Neural progenitor cell (in vitro differentiated cells): ENCODE measurements at regions not wholly inside any gene's neighbourhood (a gene's known extent, or its start where the extent isn't known, plus 50 kb on each side); places are given as distances from the start of the nearest gene placed in this dataset.

Source experiments
- DNase-seq: peaks from one replicate; pipeline ENCODE4 v3.0.0-alpha.2; 2016; ENCODE audit warnings: low spot score
- H2AFZ ChIP-seq: fragments of 200-600 bp; sonication (generic); replicated peaks from 2 replicates; pipeline ENCODE4 v1.6.1; 2016; ENCODE audit warnings: antibody characterized with exemption
- H3F3A ChIP-seq: fragments of 200-600 bp; sonication (generic); 2 replicates; pipeline ENCODE4 v1.6.1; 2016; ENCODE audit warnings: antibody characterized with exemption, low read depth
- H3K27ac ChIP-seq: fragments of 200-600 bp; sonication (generic); 2 replicates; pipeline ENCODE4 v1.5.1; 2016; ENCODE audit warnings: mild to moderate bottlenecking
- H3K27me3 ChIP-seq: fragments of 200-600 bp; sonication (generic); 2 replicates; pipeline ENCODE4 v1.6.1; 2016; ENCODE audit warnings: mild to moderate bottlenecking, moderate library complexity
- H3K36me3 ChIP-seq: fragments of 200-600 bp; sonication (generic); 2 replicates; pipeline ENCODE4 v1.5.1; 2016
- H3K4me1 ChIP-seq: fragments of 200-600 bp; sonication (generic); 2 replicates; pipeline ENCODE4 v1.6.1; 2016; ENCODE audit warnings: mixed run types
- H3K4me2 ChIP-seq: fragments of 200-600 bp; sonication (generic); 2 replicates; pipeline ENCODE4 v1.6.1; 2016
- H3K4me3 ChIP-seq: fragments of 200-600 bp; sonication (generic); 2 replicates; pipeline ENCODE4 v1.5.1; 2016
- H3K79me2 ChIP-seq: fragments of 200-600 bp; sonication (generic); 2 replicates; pipeline ENCODE4 v1.6.1; 2016; ENCODE audit warnings: low read depth
- H3K9ac ChIP-seq: fragments of 200-600 bp; sonication (generic); 2 replicates; pipeline ENCODE4 v1.6.1; 2016
- H3K9me3 ChIP-seq: fragments of 200-600 bp; sonication (generic); 2 replicates; pipeline ENCODE4 v1.5.1; 2016; ENCODE audit warnings: low read depth
- H4K20me1 ChIP-seq: fragments of 200-600 bp; sonication (generic); 2 replicates; pipeline ENCODE4 v1.6.1; 2016; ENCODE audit warnings: low read depth
- H3K27ac Mint-ChIP-seq: 3 replicates; pipeline ENCODE4 v1.8.0; 2021; ENCODE audit warnings: mixed read lengths
- H3K27me3 Mint-ChIP-seq: 2 replicates; pipeline ENCODE4 v1.8.0; 2022; ENCODE audit warnings: low read depth, mild to moderate bottlenecking, inconsistent platforms, moderate library complexity, mixed read lengths; ENCODE audit not compliant: insufficient read depth
- H3K36me3 Mint-ChIP-seq: 3 replicates; pipeline ENCODE4 v1.8.0; 2021; ENCODE audit warnings: mixed read lengths
- H3K4me1 Mint-ChIP-seq: 3 replicates; pipeline ENCODE4 v1.8.0; 2021; ENCODE audit warnings: mixed read lengths
- H3K4me3 Mint-ChIP-seq: 3 replicates; pipeline ENCODE4 v1.8.0; 2021; ENCODE audit warnings: mild to moderate bottlenecking, moderate library complexity, mixed read lengths
- H3K9me3 Mint-ChIP-seq: 3 replicates; pipeline ENCODE4 v1.8.0; 2020; ENCODE audit warnings: mixed read lengths
- CTCF ChIP-seq: fragments of 200-600 bp; sonication (generic); IDR thresholded peaks from 2 replicates; pipeline ENCODE4 v1.5.1; 2017; ENCODE audit warnings: antibody characterized with exemption, mild to moderate bottlenecking
- EZH2 ChIP-seq: fragments of 200-600 bp; sonication (generic); IDR thresholded peaks from 2 replicates; pipeline ENCODE4 v1.6.1; 2017; ENCODE audit warnings: antibody characterized with exemption, mild to moderate bottlenecking, moderate library complexity
- EZH2phosphoT487 ChIP-seq: fragments of 200-600 bp; sonication (generic); IDR thresholded peaks from 2 replicates; pipeline ENCODE4 v1.6.1; 2017; ENCODE audit warnings: antibody characterized with exemption

- no peak for TF ChIP-seq EZH2phosphoT487
- TF ChIP-seq EZH2, result no peak
- peaks cover 15% of the 10 kb centered on the region for H3K4me1 Mint-ChIP-seq
- H2AFZ ChIP-seq, result peak overlapping the region; percentile 43
Observed at GRCh38 chr5:166349046-166349445, 1942.4 kb upstream of the WWC1 start.

GRCh38 chr5:166353580-166353979, 1937.9 kb upstream of the WWC1 start:
- Histone ChIP-seq H2AFZ (no peak overlapping the region), H3K27ac (no peak overlapping the region), H3K79me2 (no peaks in the 10 kb centered on the region), H3K9ac (no peak overlapping the region), H3K36me3 (no peaks in the 10 kb centered on the region), H3K4me3 (no peak overlapping the region), H3K4me1 (peaks cover 14% of the 10 kb centered on the region), H3K27me3 (no peaks in the 10 kb centered on the region), H3F3A (no peaks in the 10 kb centered on the region), H3K9me3 (no peaks in the 10 kb centered on the region), H4K20me1 (no peaks in the 10 kb centered on the region), H3K4me2 (no peak overlapping the region)
- Mint-ChIP-seq H3K4me1 (peaks cover 13% of the 10 kb centered on the region), H3K4me3 (no peak overlapping the region), H3K27ac (no peak overlapping the region), H3K9me3 (peaks cover 8% of the 10 kb centered on the region), H3K36me3 (no peaks in the 10 kb centered on the region), H3K27me3 (peaks cover 2% of the 10 kb centered on the region)
- TF ChIP-seq EZH2, result no peak
- TF ChIP-seq EZH2phosphoT487, result no peak
- no peak for TF ChIP-seq CTCF
- no peak for DNase-seq

More at GRCh38 chr5:166349046-166349445, 1942.4 kb upstream of the WWC1 start:
- Mint-ChIP-seq H3K27ac (no peak overlapping the region), H3K9me3 (no peaks in the 10 kb centered on the region), H3K27me3 (no peaks in the 10 kb centered on the region), H3K36me3 (no peaks in the 10 kb centered on the region), H3K4me3 (no peak overlapping the region)
- H3K27me3 ChIP-seq, result no peaks in the 10 kb centered on the region
- DNase-seq, result peak; percentile 4
- H3F3A ChIP-seq, result no peaks in the 10 kb centered on the region
- H3K4me3 ChIP-seq, result no peak overlapping the region
- H4K20me1 ChIP-seq, result no peaks in the 10 kb centered on the region
- H3K4me2 ChIP-seq, result no peak overlapping the region
- no peak overlapping the region for H3K27ac ChIP-seq
- no peaks in the 10 kb centered on the region for H3K79me2 ChIP-seq
- no peaks in the 10 kb centered on the region for H3K9me3 ChIP-seq
- H3K4me1 ChIP-seq, result peaks cover 8% of the 10 kb centered on the region
- no peak overlapping the region for H3K9ac ChIP-seq
- no peaks in the 10 kb centered on the region for H3K36me3 ChIP-seq

- peaks cover 8% of the 10 kb centered on the region for H3K4me1 Mint-ChIP-seq
- Histone ChIP-seq H3K79me2 (no peaks in the 10 kb centered on the region), H3K4me2 (no peak overlapping the region), H3F3A (no peaks in the 10 kb centered on the region), H3K4me3 (no peak overlapping the region), H3K9me3 (no peaks in the 10 kb centered on the region), H4K20me1 (no peaks in the 10 kb centered on the region), H3K27me3 (no peaks in the 10 kb centered on the region), H3K9ac (no peak overlapping the region), H3K4me1 (peaks cover 7% of the 10 kb centered on the region), H3K27ac (no peak overlapping the region), H3K36me3 (no peaks in the 10 kb centered on the region), H2AFZ (no peak overlapping the region)
- no peaks in the 10 kb centered on the region for H3K36me3 Mint-ChIP-seq
- H3K27me3 Mint-ChIP-seq, result peaks cover 2% of the 10 kb centered on the region
- peaks cover 9% of the 10 kb centered on the region for H3K9me3 Mint-ChIP-seq
- TF ChIP-seq CTCF (no peak), EZH2phosphoT487 (no peak), EZH2 (no peak)
- no peak overlapping the region for H3K27ac Mint-ChIP-seq
- DNase-seq, result no peak
- H3K4me3 Mint-ChIP-seq, result no peak overlapping the region
Observed at GRCh38 chr5:166354332-166354731, 1937.1 kb upstream of the WWC1 start.

- peaks cover 9% of the 10 kb centered on the region for H3K9me3 Mint-ChIP-seq
- Histone ChIP-seq H3F3A (no peaks in the 10 kb centered on the region), H3K4me3 (no peak overlapping the region), H4K20me1 (no peaks in the 10 kb centered on the region), H3K79me2 (no peaks in the 10 kb centered on the region), H3K27ac (no peak overlapping the region), H3K9me3 (no peaks in the 10 kb centered on the region), H2AFZ (no peak overlapping the region), H3K4me1 (peaks cover 7% of the 10 kb centered on the region), H3K27me3 (no peaks in the 10 kb centered on the region), H3K36me3 (no peaks in the 10 kb centered on the region), H3K4me2 (no peak overlapping the region), H3K9ac (no peak overlapping the region)
- TF ChIP-seq EZH2 (no peak), CTCF (no peak), EZH2phosphoT487 (no peak)
- H3K27ac Mint-ChIP-seq, result no peak overlapping the region
- H3K4me1 Mint-ChIP-seq, result peaks cover 6% of the 10 kb centered on the region
- H3K27me3 Mint-ChIP-seq, result peaks cover 2% of the 10 kb centered on the region
- no peaks in the 10 kb centered on the region for H3K36me3 Mint-ChIP-seq
- no peak overlapping the region for H3K4me3 Mint-ChIP-seq
- no peak for DNase-seq
Observed at GRCh38 chr5:166356096-166356495, 1935.3 kb upstream of the WWC1 start.
